AG09309 (cell line): ENCODE measurements at regions not wholly inside any gene's neighbourhood (a gene's known extent, or its start where the extent isn't known, plus 50 kb on each side); places are given as distances from the start of the nearest gene placed in this dataset.
"Not testable (repeated sequence)": the region's sequence is repeated elsewhere in the genome, so short reads cannot be mapped to it uniquely, and the experiment has no call there.

Experiments used
- DNase-seq: peaks from one replicate; pipeline ENCODE4 v3.0.0-alpha.2; 2010; ENCODE audit warnings: low read depth
- H3K4me3 ChIP-seq: 2 replicates; pipeline ENCODE4 v1.5.1; 2011; ENCODE audit warnings: mild to moderate bottlenecking, low read depth, low read length, moderate library complexity; ENCODE audit not compliant: control insufficient read depth
- CTCF ChIP-seq: IDR thresholded peaks from 2 replicates; pipeline ENCODE4 v1.5.1; 2011; ENCODE audit warnings: mild to moderate bottlenecking, low read depth, low read length, inconsistent platforms; ENCODE audit not compliant: insufficient read depth, control insufficient read depth; ENCODE audit errors: missing control alignments

GRCh38 chr12:91461061-91461460, 278.4 kb upstream of the DCN start:
- TF ChIP-seq CTCF, result no peak
- H3K4me3 ChIP-seq, result no peak overlapping the region
- no peak for DNase-seq

DNA sequence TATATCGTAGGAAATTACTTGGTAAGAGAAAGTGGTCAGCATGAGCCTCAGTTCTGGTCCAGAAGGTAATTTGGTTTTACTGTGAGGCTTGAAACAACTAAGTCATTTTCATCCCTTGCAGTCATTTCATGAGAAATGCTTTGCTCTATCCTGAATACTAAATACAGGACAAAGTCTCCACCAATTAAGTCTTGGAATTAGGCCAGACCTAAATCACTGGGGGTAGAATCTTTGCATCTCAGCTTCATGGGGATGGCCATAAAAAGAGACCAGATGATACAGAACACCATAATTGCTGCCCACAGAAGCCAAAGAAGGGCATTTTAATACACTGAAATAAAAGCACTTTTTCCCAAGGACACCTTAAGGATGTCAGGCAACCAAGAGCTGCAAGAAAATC, 277.9 kb upstream of the DCN start:
- no peak for DNase-seq
- H3K4me3 ChIP-seq, result no peak overlapping the region

DNA sequence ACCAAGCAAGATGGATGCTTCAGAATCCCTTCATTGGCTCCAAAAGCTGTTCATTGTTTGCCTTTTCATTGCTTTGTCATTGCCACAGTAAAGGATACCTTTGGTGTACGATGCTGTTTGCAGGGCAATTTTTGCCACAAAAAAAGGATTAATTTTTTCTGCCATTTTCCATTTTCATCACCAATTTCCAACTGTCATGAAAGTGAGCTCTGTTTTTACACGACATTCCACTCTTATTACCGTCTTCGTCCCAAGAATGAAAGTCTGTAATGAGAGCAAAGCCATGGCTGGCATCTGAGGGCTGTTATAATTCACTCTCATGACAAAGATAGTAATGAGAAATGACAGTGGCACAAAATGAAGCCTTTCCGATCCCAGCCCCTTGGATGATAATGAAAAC, 272.7 kb upstream of the DCN start:
- no peak for TF ChIP-seq CTCF
- H3K4me3 ChIP-seq, result no peak overlapping the region
- no peak for DNase-seq

More for the DNA sequence above, 277.9 kb upstream of the DCN start:
- no peak for TF ChIP-seq CTCF

DNA sequence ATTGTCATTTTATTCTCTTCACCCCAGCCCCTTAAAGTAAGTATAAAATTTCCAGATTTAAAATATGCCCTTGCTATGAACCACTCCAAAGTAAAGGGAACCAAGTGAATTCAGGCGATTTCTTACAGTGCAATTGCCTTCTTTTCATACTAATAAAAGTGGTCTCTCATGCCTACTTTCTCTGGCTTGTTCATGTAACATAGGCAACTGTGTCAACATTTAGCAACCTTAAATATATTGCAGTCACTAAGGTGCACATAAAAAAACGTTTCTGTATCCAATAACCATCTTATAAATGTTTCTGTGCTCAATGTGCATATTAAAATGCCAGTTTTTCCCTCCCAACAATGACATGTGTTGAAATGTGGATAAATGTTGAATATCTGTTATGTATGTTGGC, 271.6 kb upstream of the DCN start:
- no peak for DNase-seq
- no peak for TF ChIP-seq CTCF
- H3K4me3 ChIP-seq, result no peak overlapping the region

- DNase-seq, H3K4me3 ChIP-seq: not testable (repeated sequence)
Observed at GRCh38 chr12:91452464-91452863, 269.8 kb upstream of the DCN start.

- H3K4me3 ChIP-seq, result no peak overlapping the region
- no peak for TF ChIP-seq CTCF
- no peak for DNase-seq
Observed at GRCh38 chr12:91441993-91442952, 259.7 kb upstream of the DCN start.

GRCh38 chr12:91441246-91441645, 258.6 kb upstream of the DCN start:
- TF ChIP-seq CTCF, result no peak
- no peak for DNase-seq
- H3K4me3 ChIP-seq, result no peak overlapping the region
